Gastroesophageal sphincter (tissue), 4 donors: ENCODE measurements at regions not wholly inside any gene's neighbourhood (a gene's known extent, or its start where the extent isn't known, plus 50 kb on each side); places are given as distances from the start of the nearest gene placed in this dataset.

ENCODE experiments used
- ATAC-seq: fragments of 150-250 bp; one replicate; pipeline ENCODE4 v1.9.1; 2016; ENCODE audit warnings: mild to moderate bottlenecking, moderate library complexity
- H3K27ac ChIP-seq, 4 donors: fragments of 200-600 bp; sonication (generic) in 3 of 4; 1 replicate in 3 of 4; 2 replicates in 1 of 4; pipeline ENCODE4 v1.5.1; 2016 to 2019
- H3K27me3 ChIP-seq: fragments of 200-600 bp; sonication (generic); one replicate; pipeline ENCODE4 v1.5.1; 2019
- H3K36me3 ChIP-seq, 2 donors: fragments of 200-600 bp; sonication (generic); one replicate each; pipeline ENCODE4 v1.5.1; 2019; ENCODE audit warnings: control low read depth in 1 of 2
- H3K4me1 ChIP-seq, 3 donors: fragments of 200-600 bp; sonication (generic); 1 replicate in 2 of 3; 2 replicates in 1 of 3; pipeline ENCODE4 v1.5.1; 2016 to 2019; ENCODE audit warnings: control low read depth in 2 of 3
- H3K4me3 ChIP-seq, 2 donors: fragments of 200-600 bp; sonication (generic); one replicate each; pipeline ENCODE4 v1.5.1; 2019; ENCODE audit warnings: mild to moderate bottlenecking in 1 of 2, moderate library complexity in 1 of 2
- H3K9me3 ChIP-seq, 3 donors: fragments of 200-600 bp; sonication (generic); one replicate each; pipeline ENCODE4 v1.5.1; 2017 to 2019; ENCODE audit warnings: control low read depth in 2 of 3
- CTCF ChIP-seq, 4 experiments: fragments of 200-600 bp in 2 of 4; fragments of 450-650 bp in 2 of 4; sonication (generic) in 1 of 4; IDR thresholded peaks; one replicate each; pipeline ENCODE4 v1.5.1; 2017 to 2019; ENCODE audit warnings: antibody characterized with exemption in 4 of 4, mild to moderate bottlenecking in 2 of 4, moderate library complexity in 2 of 4
- EP300 ChIP-seq: sonication (generic); formaldehyde crosslinking; IDR thresholded peaks from one replicate; pipeline ENCODE4 v1.6.1; 2017; ENCODE audit warnings: antibody characterized with exemption, mild to moderate bottlenecking
- POLR2A ChIP-seq, 2 donors: fragments of 450-650 bp; IDR thresholded peaks; one replicate each; pipeline ENCODE4 v1.6.1; 2017; ENCODE audit warnings: antibody characterized with exemption in 2 of 2, mild to moderate bottlenecking in 2 of 2, moderate library complexity in 1 of 2
- POLR2AphosphoS5 ChIP-seq: sonication (generic); formaldehyde crosslinking; IDR thresholded peaks from one replicate; pipeline ENCODE4 v1.6.1; 2017; ENCODE audit warnings: antibody characterized with exemption
- WGBS, 2 donors: methylation state at CpG; one replicate each; pipeline ENCODE4 v1.1.5; 2018; ENCODE audit warnings: low coverage in 1 of 2; 5-methylcytosine and 5-hydroxymethylcytosine counted together

GRCh38 chr2:60386436-60386835 lies 167.0 kb downstream of the BCL11A start:
- Histone ChIP-seq H3K9me3 (no peaks in the 10 kb centered on the region), H3K27me3 (no peaks in the 10 kb centered on the region), H3K4me1 (no peaks in the 10 kb centered on the region), H3K36me3 (no peaks in the 10 kb centered on the region), H3K4me3 (no peak overlapping the region), H3K27ac (no peak overlapping the region)
- WGBS, 2 donors, result 0% methylated on average over 1 of the region's 2 CpGs; no CpG with 5 or more reads in 1 of the 2 donors
- TF ChIP-seq POLR2AphosphoS5 (no peak), EP300 (no peak), POLR2A (IDR thresholded peaks at IDR 0.05) (no peak), CTCF (IDR thresholded peaks at IDR 0.05) (no peak)
- no peak for ATAC-seq

- Histone ChIP-seq H3K4me3 (no peak overlapping the region), H3K27ac (no peak overlapping the region), H3K27me3 (no peaks in the 10 kb centered on the region), H3K9me3 (no peaks in the 10 kb centered on the region), H3K36me3 (no peaks in the 10 kb centered on the region), H3K4me1 (no peaks in the 10 kb centered on the region)
- TF ChIP-seq POLR2A (IDR thresholded peaks at IDR 0.05), result no peak
- TF ChIP-seq CTCF (IDR thresholded peaks at IDR 0.05), result no peak
- no peak for TF ChIP-seq POLR2AphosphoS5
- no peak for TF ChIP-seq EP300
- no peak for ATAC-seq
- 83 to 93% methylated on average over 2 to 5 of the region's 5 CpGs for WGBS, 2 donors
Observed at GRCh38 chr2:60385648-60386047, 167.8 kb downstream of the BCL11A start.

GRCh38 chr2:60383401-60384143 lies 169.9 kb downstream of the BCL11A start:
- Histone ChIP-seq H3K9me3 (no peaks in the 10 kb centered on the region), H3K27ac (no peak overlapping the region), H3K4me3 (no peak overlapping the region), H3K36me3 (no peaks in the 10 kb centered on the region), H3K27me3 (no peaks in the 10 kb centered on the region), H3K4me1 (no peaks in the 10 kb centered on the region)
- WGBS, 2 donors, result 73 to 76% methylated on average over 3 to 6 of the region's 6 CpGs
- no peak for ATAC-seq
- no peak for TF ChIP-seq POLR2A (IDR thresholded peaks at IDR 0.05)
- no peak for TF ChIP-seq POLR2AphosphoS5

- Histone ChIP-seq H3K36me3 (no peaks in the 10 kb centered on the region), H3K9me3 (no peaks in the 10 kb centered on the region), H3K4me1 (no peaks in the 10 kb centered on the region), H3K4me3 (no peak overlapping the region), H3K27ac (no peak overlapping the region), H3K27me3 (no peaks in the 10 kb centered on the region)
- 100% methylated on average over 1 of the region's 2 CpGs for WGBS, 2 donors
- no peak for TF ChIP-seq EP300
- TF ChIP-seq POLR2A (IDR thresholded peaks at IDR 0.05), result no peak
- TF ChIP-seq POLR2AphosphoS5, result no peak
- no peak for TF ChIP-seq CTCF (IDR thresholded peaks at IDR 0.05)
- no peak for ATAC-seq
Observed at GRCh38 chr2:60380411-60380810, 173.0 kb downstream of the BCL11A start.

- ATAC-seq, result no peak
- Histone ChIP-seq H3K4me1 (no peaks in the 10 kb centered on the region), H3K27me3 (no peaks in the 10 kb centered on the region), H3K27ac (no peak overlapping the region), H3K9me3 (no peaks in the 10 kb centered on the region), H3K36me3 (no peaks in the 10 kb centered on the region), H3K4me3 (no peak overlapping the region)
- TF ChIP-seq EP300, result no peak
- TF ChIP-seq POLR2AphosphoS5, result no peak
- TF ChIP-seq POLR2A (IDR thresholded peaks at IDR 0.05), result no peak
- TF ChIP-seq CTCF (IDR thresholded peaks at IDR 0.05), result no peak
- WGBS, 2 donors, result 77 to 90% methylated on average over 2 of the region's 2 CpGs
Observed at GRCh38 chr2:60379684-60380083, 173.8 kb downstream of the BCL11A start.
